ENCODE measurements at regions not wholly inside any gene's neighbourhood (a gene's known extent, or its start where the extent isn't known, plus 50 kb on each side); places are given as distances from the start of the nearest gene placed in this dataset.

GRCh38 chr14:27253966-27254365 is 656.1 kb upstream of the NOVA1 start:
- Histone ChIP-seq H3K4me1 (no peaks in the 10 kb centered on the region), H3K27me3 (no peaks in the 10 kb centered on the region), H3K4me3 (no peak overlapping the region), H3K9me3 (no peaks in the 10 kb centered on the region), H3K27ac (peak overlapping the region in 2 of 12 donors; percentile 11 to 13), H3K36me3 (no peaks in the 10 kb centered on the region)
- intact Hi-C loops (cut with DNase I) = no loop called here
- ATAC-seq (peak in 2 of 4 donors; percentile 32 to 71), DNase-seq (no peak)
- no peak for TF ChIP-seq POLR2A (IDR thresholded peaks at IDR 0.05)
- TF ChIP-seq, protein P1, sequence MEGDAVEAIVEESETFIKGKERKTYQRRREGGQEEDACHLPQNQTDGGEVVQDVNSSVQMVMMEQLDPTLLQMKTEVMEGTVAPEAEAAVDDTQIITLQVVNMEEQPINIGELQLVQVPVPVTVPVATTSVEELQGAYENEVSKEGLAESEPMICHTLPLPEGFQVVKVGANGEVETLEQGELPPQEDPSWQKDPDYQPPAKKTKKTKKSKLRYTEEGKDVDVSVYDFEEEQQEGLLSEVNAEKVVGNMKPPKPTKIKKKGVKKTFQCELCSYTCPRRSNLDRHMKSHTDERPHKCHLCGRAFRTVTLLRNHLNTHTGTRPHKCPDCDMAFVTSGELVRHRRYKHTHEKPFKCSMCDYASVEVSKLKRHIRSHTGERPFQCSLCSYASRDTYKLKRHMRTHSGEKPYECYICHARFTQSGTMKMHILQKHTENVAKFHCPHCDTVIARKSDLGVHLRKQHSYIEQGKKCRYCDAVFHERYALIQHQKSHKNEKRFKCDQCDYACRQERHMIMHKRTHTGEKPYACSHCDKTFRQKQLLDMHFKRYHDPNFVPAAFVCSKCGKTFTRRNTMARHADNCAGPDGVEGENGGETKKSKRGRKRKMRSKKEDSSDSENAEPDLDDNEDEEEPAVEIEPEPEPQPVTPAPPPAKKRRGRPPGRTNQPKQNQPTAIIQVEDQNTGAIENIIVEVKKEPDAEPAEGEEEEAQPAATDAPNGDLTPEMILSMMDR (IDR thresholded peaks at IDR 0.05) = no peak
- WGBS, 4 donors = 46 to 56% (median 49%) methylated on average over 4 of the region's 4 CpGs

- Histone ChIP-seq H3K27me3 (no peaks in the 10 kb centered on the region), H3K4me1 (no peaks in the 10 kb centered on the region), H3K27ac (no peak overlapping the region), H3K4me3 (no peak overlapping the region), H3K36me3 (no peaks in the 10 kb centered on the region), H3K9me3 (peaks cover 0 to 18% (median 5%) of the 10 kb centered on the region in 12 donors)
- ATAC-seq (no peak), DNase-seq (no peak)
- TF ChIP-seq POLR2A (IDR thresholded peaks at IDR 0.05) = no peak
- TF ChIP-seq, protein P1 (IDR thresholded peaks at IDR 0.05) = no peak
- intact Hi-C loops (cut with DNase I) = no loop called here
- WGBS, 4 donors = 85 to 90% (median 87%) methylated on average over 3 of the region's 3 CpGs
These were observed 659.0 kb upstream of the NOVA1 start for GRCh38 chr14:27256805-27257204.

DNA sequence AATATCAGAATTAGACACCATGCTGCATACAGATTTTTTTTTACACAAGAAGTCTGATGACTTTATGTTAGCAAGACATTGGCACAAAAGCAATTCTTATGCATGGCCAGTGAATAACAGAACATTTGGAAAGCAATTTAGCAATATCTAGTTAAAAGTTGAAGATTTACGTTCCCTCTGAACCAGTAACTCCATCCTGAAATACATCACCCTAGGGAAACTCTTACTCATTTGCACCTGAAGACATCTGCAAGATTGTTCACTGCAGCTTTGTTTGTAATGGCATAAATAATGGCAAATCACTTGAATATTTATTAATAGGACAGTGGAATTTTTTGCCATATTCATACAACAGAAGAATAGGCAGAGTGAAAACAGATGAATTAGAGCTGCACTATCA is 670.0 kb upstream of the NOVA1 start:
- intact Hi-C loops (cut with DNase I) = no loop called here
- no peak overlapping the region for H3K27ac ChIP-seq

DNA sequence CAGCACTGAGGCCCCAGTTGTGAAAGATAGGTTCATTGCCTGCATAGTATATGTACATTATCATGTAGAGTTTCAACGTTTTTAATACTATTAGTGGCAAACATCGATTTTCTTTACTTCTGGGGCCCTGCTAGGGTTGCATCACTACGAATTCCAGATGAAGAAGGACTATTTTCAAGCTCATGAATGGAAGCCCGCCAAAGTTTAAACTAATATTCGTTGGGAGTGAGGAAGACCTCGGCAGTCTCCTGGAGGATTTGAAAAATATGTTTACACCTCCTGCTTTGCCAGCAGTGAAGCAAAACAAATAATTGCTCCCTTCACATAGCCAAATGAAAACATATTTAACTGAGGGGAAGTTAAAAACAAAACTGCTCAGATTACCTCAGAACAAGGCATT is 672.9 kb upstream of the NOVA1 start:
- intact Hi-C loops (cut with DNase I) = no loop called here

More for the DNA sequence above, 670.0 kb upstream of the NOVA1 start:
- no peaks in the 10 kb centered on the region for H3K36me3 ChIP-seq
- TF ChIP-seq POLR2A (IDR thresholded peaks at IDR 0.05) = no peak
- TF ChIP-seq, protein P1 (IDR thresholded peaks at IDR 0.05) = no peak
- no peak for DNase-seq
- H3K9me3 ChIP-seq = peaks cover 0 to 9% (median 0%) of the 10 kb centered on the region in 12 donors
- no peaks in the 10 kb centered on the region for H3K27me3 ChIP-seq
- no peak overlapping the region for H3K4me3 ChIP-seq
- no peaks in the 10 kb centered on the region for H3K4me1 ChIP-seq
- no peak for ATAC-seq
- 55 to 80% (median 72%) methylated on average over 1 of the region's 1 CpG for WGBS, 4 donors

More for the DNA sequence above, 672.9 kb upstream of the NOVA1 start:
- Histone ChIP-seq H3K27me3 (no peaks in the 10 kb centered on the region), H3K4me1 (no peaks in the 10 kb centered on the region), H3K4me3 (no peak overlapping the region), H3K36me3 (no peaks in the 10 kb centered on the region), H3K9me3 (no peaks in the 10 kb centered on the region), H3K27ac (no peak overlapping the region)
- ATAC-seq = no peak
- no peak for DNase-seq
- 54 to 66% (median 60%) methylated on average over 6 of the region's 6 CpGs for WGBS, 4 donors
- TF ChIP-seq, protein P1 (IDR thresholded peaks at IDR 0.05) = no peak
- no peak for TF ChIP-seq POLR2A (IDR thresholded peaks at IDR 0.05)

Data from heart left ventricle (tissue), 16 donors.